NCI-H748 (cell line): ENCODE measurements at regions not wholly inside any gene's neighbourhood (a gene's known extent, or its start where the extent isn't known, plus 50 kb on each side); places are given as distances from the start of the nearest gene placed in this dataset.

Experiments
- DNase-seq: peaks from one replicate; lab custom pipeline; 2025; ENCODE audit not compliant: unreplicated experiment; lab: John Stamatoyannopoulos, UW

DNA sequence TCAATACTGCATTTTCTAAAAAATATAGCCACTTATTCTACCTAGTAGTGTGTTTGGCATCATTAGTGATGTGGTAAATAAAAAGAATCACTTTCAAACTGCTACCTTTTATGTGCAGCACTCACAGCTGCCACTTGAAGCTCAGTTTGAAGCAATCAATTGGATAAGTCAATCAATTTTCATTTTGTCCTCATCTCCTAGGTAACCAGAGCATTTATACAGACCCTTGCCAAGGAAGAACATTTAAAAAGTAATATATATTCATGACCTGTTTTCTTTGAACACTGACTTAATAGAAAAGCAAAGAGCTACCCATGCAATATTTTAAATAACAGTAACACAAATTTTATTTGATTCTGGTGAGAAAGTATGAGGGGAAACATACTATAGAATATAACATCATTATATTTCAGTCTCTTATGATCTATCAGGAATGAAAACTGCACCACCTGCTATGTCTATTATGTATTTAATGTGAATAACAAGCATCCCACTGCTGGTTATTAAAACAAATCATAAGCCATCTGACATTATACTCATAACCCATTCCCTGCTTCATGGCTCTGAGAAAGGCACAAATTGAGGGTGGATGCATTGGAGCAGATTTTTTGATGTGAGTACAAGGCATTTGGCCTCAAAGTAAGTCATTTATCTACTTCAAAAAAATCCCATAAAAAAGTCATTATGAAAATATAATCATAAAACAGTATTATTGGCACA is 168.4 kb upstream of the C21orf91 start:
- peak; percentile 92 for DNase-seq

DNA sequence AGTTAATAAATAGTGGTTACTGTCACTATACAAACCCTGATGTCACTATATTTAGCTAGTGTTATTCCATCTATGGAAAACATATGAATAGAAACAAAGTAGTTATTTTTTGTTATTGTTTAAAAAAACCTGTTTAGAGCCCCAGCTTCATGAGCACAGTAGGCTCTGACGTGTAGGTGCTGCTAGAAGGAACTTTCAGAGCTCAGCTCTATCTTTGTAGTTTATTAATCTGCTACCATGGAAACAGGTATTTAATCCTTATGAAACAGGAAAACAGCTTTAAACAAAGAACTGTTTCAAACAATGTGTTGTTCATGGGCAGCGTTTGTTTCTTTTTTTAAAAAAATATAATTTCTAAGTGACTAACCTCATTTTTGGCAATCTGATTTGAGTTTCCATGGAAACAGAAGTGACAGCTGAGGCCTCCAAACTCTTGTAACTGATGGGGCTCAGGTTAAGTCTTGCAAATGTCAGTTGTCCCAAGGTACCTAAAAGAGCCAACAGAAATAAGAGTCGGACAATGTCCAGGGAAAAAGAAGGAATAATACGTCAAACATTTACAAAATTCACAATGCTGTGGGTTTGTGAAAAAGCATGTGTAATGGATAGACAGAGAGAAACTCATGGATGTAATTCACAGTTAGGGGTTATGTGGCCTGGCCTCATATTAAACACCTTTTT is 162.0 kb upstream of the C21orf91 start:
- DNase-seq = peak; percentile 23

GRCh38 chr21:17979763-17980162 is 160.6 kb upstream of the C21orf91 start:
- no peak for DNase-seq

- no peak for DNase-seq
Observed at GRCh38 chr21:17978895-17979294, 159.7 kb upstream of the C21orf91 start.

- DNase-seq = no peak
Observed at GRCh38 chr21:17976691-17977090, 157.5 kb upstream of the C21orf91 start.

- DNase-seq = no peak
Observed at GRCh38 chr21:17976139-17976538, 157.0 kb upstream of the C21orf91 start.

- DNase-seq = no peak
Observed at GRCh38 chr21:17967319-17967718, 148.2 kb upstream of the C21orf91 start.

DNA sequence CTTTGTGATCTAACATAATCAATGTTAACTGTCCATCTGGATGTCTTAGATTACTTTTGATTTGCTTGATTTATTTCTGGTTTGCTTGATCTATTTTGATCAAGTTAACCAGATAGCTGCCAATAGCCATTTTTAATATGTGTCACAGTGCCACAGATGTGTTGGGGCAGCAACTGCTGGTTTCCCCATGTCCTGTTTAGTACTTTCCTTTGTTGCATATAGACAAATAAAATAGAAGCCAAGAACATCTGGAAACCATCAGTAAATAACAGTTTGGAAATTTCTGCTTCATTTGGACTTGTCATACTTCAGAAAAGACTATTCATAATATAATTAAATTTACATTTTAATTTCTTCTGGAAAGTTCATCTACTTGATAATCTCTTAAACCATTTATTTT is 145.6 kb upstream of the C21orf91 start:
- DNase-seq = no peak

DNA sequence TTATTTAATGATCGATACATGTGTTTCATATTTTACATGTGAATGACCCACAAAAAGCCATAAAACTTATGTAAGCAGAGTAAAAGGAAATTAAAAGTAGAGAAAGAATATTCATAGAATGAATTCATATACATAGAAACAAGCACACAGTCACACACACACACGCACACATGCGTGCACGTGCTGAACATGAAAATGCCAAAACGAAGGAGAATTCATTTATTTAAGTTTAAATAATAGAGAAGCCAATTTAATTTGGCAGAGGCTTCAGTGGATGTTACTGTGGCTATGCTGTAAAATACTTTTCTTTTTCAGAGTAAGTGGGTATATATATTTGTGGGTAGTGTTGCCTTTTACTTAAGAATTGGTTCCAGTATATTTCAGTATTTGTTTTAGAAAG is 145.0 kb upstream of the C21orf91 start:
- DNase-seq = no peak

- no peak for DNase-seq
Observed at GRCh38 chr21:17950591-17950990, 131.4 kb upstream of the C21orf91 start.

DNA sequence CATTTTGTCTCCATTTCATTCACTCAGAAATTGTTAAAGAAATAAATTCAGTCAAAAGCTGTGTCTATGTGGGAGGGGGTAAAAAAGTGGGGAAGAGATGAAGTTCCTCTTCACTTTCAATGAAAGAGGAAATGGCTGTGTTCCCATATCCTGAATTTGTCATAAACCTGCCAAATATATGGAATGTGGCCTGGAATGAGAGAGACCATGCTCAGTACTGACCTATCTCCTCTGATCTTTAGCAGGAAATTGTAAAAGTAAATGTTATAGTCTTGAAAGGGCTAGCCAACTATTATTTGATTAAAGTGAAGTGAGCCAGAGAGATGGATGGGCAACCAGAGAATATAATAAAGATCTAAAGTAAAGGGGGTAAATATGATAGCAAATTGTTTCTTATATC is 130.3 kb upstream of the C21orf91 start:
- no peak for DNase-seq

DNA sequence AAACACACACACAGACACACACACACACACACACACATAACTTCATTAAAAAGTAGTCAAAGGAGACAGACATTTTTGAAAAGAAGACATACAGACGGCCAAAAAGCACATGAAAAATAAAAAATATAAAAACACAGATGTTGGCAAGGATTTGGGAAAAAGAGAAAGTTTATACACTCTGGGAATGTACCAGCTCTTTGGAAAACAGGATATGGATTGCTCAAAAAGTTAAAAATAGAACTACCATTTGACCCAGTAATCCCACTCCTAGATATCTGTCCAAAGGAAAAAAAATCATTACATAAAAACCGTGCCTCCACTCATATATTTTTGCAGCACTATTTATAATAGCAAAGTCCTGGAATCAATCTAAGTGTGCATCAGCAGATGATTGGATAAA is 128.4 kb upstream of the C21orf91 start:
- no peak for DNase-seq

DNA sequence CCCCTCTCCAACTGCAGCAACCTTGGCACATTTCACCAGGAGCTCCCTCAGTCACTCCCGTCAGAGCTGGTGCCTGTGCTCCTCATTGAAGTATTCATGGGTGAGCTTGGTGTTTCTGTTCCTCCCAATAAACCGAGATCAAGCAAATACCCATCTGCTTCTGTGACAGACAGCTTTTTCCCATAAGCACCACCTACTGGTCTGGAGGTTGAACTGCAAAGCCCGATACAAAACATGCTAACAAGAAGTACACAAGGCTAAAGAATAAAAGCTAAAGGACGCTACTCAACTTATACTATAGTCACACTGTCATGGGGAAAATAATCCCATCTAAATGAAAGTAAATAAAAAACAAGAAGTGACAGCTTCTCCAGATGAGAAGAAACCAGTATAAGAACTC is 111.9 kb upstream of the C21orf91 start:
- DNase-seq = no peak

- peak; percentile 1 for DNase-seq
Observed at GRCh38 chr21:17930093-17930492, 110.9 kb upstream of the C21orf91 start.

DNA sequence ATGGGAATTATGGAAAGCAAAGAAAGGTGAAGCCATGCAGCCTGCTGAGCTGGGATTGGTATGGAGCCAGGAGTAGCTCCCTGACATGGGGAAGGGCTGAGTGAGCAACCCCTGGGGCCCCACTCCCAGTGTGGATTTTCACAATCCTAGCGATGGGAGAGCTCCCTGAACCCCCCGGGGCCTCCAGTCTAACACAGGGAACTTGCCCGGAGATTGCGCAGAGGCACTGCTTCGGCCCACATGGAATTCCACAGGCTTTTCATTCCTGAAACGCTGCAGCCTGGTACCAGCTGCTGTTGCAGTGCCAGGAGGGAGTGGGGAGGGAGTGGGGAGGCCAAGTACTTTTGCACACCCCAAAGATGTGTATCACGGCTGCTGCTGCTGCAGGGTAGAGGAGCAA is 110.4 kb upstream of the C21orf91 start:
- no peak for DNase-seq

DNA sequence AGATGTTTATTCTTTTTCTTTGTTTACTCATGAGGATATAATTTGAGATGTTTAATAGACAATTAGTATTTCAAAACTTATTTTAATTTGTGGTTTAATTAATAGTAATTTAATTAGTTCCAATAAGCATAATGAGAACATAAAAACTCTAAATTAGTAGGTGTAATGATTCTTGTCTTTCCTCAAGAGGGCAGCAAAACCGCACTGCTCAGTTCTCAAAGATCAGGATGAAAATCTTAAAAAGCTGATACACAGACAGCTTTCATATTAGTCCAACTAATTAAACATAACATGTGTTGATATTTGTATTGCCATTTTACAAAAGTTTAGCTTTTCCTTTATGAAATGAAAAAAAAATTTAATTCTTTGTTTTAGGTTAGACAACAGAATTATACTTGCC is 106.7 kb upstream of the C21orf91 start:
- DNase-seq = peak; percentile 47

DNA sequence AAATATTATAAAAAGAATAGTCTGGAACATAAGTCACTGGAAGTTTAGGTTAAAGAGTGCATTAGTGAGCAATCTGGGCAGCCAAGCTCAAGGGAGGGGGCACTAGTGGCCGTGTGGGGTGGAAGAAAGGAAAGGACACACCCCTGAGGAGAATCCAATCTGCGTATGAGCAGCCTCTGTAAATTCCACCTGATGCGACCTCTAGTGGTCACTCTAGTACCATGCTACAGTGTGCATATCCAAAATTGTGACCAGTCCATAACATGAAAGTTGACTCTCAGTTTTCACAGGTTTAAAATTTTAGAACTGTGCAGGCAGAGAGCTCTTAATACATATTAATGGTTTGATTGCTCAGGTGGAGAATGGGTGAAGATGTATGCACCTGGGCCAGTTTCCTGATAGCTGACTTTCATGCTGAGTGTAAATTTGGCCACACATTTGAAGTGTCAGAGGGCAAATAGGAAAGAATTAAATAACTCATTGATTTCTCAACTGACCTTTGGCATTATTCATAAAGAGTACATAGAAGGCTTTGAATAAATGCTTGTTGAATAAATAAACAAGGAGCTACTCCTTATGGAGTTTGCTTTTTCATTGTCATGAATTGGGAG is 105.9 kb upstream of the C21orf91 start:
- peak; percentile 78 for DNase-seq

- no peak for DNase-seq
Observed at GRCh38 chr21:17921579-17922530, 102.7 kb upstream of the C21orf91 start.

- no peak for DNase-seq
Observed at GRCh38 chr21:17915976-17916375, 96.8 kb upstream of the C21orf91 start.

GRCh38 chr21:17911628-17912027 is 92.5 kb upstream of the C21orf91 start:
- no peak for DNase-seq

DNA sequence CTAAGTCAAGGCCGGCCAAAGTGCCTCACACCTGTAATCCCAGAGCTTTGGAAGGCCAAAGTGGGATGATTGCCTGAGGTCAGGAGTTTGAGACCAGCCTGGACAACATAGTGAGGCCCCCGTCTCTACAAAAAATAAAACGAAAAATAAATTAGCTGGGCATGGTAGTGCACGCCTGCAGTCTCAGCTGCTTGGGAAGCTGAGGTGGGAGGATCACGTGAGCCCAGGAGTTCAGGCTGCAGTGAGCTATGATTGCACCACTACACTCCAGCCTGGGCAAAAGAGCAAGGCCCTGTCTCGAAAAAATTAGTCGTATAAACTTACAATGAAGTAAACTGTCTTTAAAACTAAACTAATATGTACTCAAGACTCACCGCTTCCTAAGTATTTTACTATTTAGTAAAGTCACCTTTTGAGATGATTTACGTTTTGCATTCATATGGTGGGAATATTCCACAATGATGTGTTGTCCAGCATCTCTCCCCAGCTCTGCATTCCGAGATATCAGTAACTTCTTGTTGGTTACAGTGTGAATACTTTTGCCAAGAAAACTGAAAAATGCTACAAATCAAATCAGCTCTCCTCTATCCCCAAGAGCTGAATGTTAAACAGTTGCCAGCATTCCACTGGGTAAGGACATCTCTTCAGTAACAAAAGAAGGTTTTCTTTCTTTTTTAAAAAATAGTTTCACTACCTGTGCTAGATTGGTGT is 84.9 kb upstream of the C21orf91 start:
- no peak for DNase-seq
